B cell (primary cell): ENCODE measurements at regions not wholly inside any gene's neighbourhood (a gene's known extent, or its start where the extent isn't known, plus 50 kb on each side); places are given as distances from the start of the nearest gene placed in this dataset.

Experiments used
- ATAC-seq: fragments of 200-7000 bp; cut with Tn5 transposase; one replicate; pipeline ENCODE4 v1.10.0; 2021; ENCODE audit warnings: low read depth, mild to moderate bottlenecking, moderate number of reproducible peaks, moderate library complexity
- CTCF ChIA-PET: fragments of 350-600 bp; sonication (Branson Sonifier 250); formaldehyde crosslinking; loops from one replicate; lab custom pipeline; 2021; ENCODE audit warnings: antibody characterized with exemption, inconsistent platforms; lab: Charles Lee
- POLR2A ChIA-PET: fragments of 350-600 bp; sonication (Branson Sonifier 250); formaldehyde crosslinking; loops from one replicate; lab custom pipeline; 2021; ENCODE audit warnings: antibody characterized with exemption; lab: Charles Lee
- DNase-seq: peaks from one replicate; pipeline ENCODE4 v3.0.0; 2013
- H2AFZ ChIP-seq: 2 replicates; pipeline ENCODE4 v1.6.1; 2012; ENCODE audit warnings: mild to moderate bottlenecking, low read depth, low read length; ENCODE audit not compliant: insufficient read depth, poor library complexity, severe bottlenecking
- H3K27ac ChIP-seq, 2 donors: 1 replicate in 1 of 2; 2 replicates in 1 of 2; pipeline ENCODE4 v1.5.1; 2012 to 2013; ENCODE audit warnings: low read length in 2 of 2, mild to moderate bottlenecking in 2 of 2, moderate library complexity in 1 of 2
- H3K27me3 ChIP-seq, 4 experiments: fragments of 200-600 bp in 1 of 4; sonication (generic) in 1 of 4; replicated peaks in 1 of 4; 1 replicate in 2 of 4; 2 replicates in 2 of 4; pipeline versions ENCODE4 v1.6.1 to v1.7.0; 2013 to 2016; ENCODE audit warnings: low read length in 3 of 4, mild to moderate bottlenecking in 2 of 4, mixed read lengths in 1 of 4, moderate library complexity in 1 of 4; ENCODE audit not compliant: insufficient read depth in 4 of 4, control insufficient read depth in 3 of 4; ENCODE audit errors: control extremely low read depth in 1 of 4
- H3K36me3 ChIP-seq, 2 experiments: replicated peaks in 1 of 2; 1 replicate in 1 of 2; 2 replicates in 1 of 2; pipeline versions ENCODE4 v1.6.1 to v1.7.1; 2013; ENCODE audit warnings: low read length in 1 of 2; ENCODE audit not compliant: insufficient read depth in 2 of 2, control insufficient read depth in 1 of 2; ENCODE audit errors: control extremely low read depth in 1 of 2, extremely low read depth in 1 of 2
- H3K4me1 ChIP-seq, 2 donors: fragments of 200-600 bp in 1 of 2; sonication (generic) in 1 of 2; 1 replicate in 1 of 2; 2 replicates in 1 of 2; pipeline versions ENCODE4 v1.5.1 to v1.6.1; 2013 to 2017; ENCODE audit warnings: low read length in 2 of 2; ENCODE audit not compliant: control insufficient read depth in 2 of 2, insufficient read depth in 2 of 2
- H3K4me2 ChIP-seq: replicated peaks from 2 replicates; pipeline ENCODE3; 2012; ENCODE audit warnings: mild to moderate bottlenecking, low read depth, low read length; ENCODE audit not compliant: poor library complexity, severe bottlenecking
- H3K4me3 ChIP-seq, 5 experiments: fragments of 200-600 bp in 1 of 5; sonication (generic) in 1 of 5; 1 replicate in 3 of 5; 2 replicates in 2 of 5; pipeline versions ENCODE4 v1.5.1 to v1.7.0; 2011 to 2016; ENCODE audit warnings: low read length in 4 of 5, mild to moderate bottlenecking in 4 of 5, low read depth in 2 of 5, control low read depth in 1 of 5, moderate library complexity in 1 of 5; ENCODE audit not compliant: insufficient read depth in 1 of 5; ENCODE audit errors: control extremely low read depth in 1 of 5, extremely low read depth in 1 of 5
- H3K79me2 ChIP-seq: fragments of 200-600 bp; sonication (generic); one replicate; pipeline ENCODE4 v1.6.0; 2016; ENCODE audit warnings: low read length; ENCODE audit not compliant: control insufficient read depth, insufficient read depth
- H3K9ac ChIP-seq: fragments of 200-600 bp; sonication (generic); 2 replicates; pipeline ENCODE4 v1.6.1; 2017; ENCODE audit warnings: mild to moderate bottlenecking, low read length, moderate library complexity
- H3K9me3 ChIP-seq, 3 donors: one replicate each; pipeline versions ENCODE4 v1.6.1 to v1.7.1; 2013; ENCODE audit warnings: low read length in 2 of 3; ENCODE audit not compliant: control insufficient read depth in 2 of 3, insufficient read depth in 1 of 3; ENCODE audit errors: control extremely low read depth in 1 of 3
- H4K20me1 ChIP-seq: 2 replicates; pipeline ENCODE4 v1.6.0; 2012; ENCODE audit warnings: mild to moderate bottlenecking, low read length; ENCODE audit not compliant: insufficient read depth, control insufficient read depth, poor library complexity, severe bottlenecking
- H3K27ac Mint-ChIP-seq: one replicate; pipeline ENCODE4 v1.8.0; 2021; ENCODE audit warnings: mixed read lengths
- H3K27me3 Mint-ChIP-seq: one replicate; pipeline ENCODE4 v1.8.0; 2021; ENCODE audit warnings: mixed read lengths
- H3K4me1 Mint-ChIP-seq: one replicate; pipeline ENCODE4 v1.8.0; 2021; ENCODE audit warnings: mixed read lengths
- H3K4me3 Mint-ChIP-seq: one replicate; pipeline ENCODE4 v1.8.0; 2021; ENCODE audit warnings: mixed read lengths
- H3K9me3 Mint-ChIP-seq: one replicate; pipeline ENCODE4 v1.8.0; 2022; ENCODE audit warnings: mixed read lengths; ENCODE audit not compliant: insufficient read depth
- EZH2 ChIP-seq: IDR thresholded peaks from 2 replicates; pipeline ENCODE4 v1.6.1; 2012; ENCODE audit warnings: borderline replicate concordance, low read depth, mild to moderate bottlenecking, moderate library complexity, low read length; ENCODE audit not compliant: insufficient read depth, poor library complexity, severe bottlenecking
- WGBS: methylation state at CpG from one replicate; pipeline ENCODE4 v1.1.5; 2013; ENCODE audit warnings: missing lambda C conversion rate; ENCODE audit not compliant: insufficient coverage; 5-methylcytosine and 5-hydroxymethylcytosine counted together
- intact Hi-C: fragments of 100-400 bp; cut with micrococcal nuclease; formaldehyde crosslinking; loops from one replicate; pipeline ENCODE4 v1.10.0; 2022
- TF ChIP-seq, protein P1 (sequence below): fragments of 200-600 bp; IDR thresholded peaks from one replicate; pipeline ENCODE4 v1.8.0; 2022; ENCODE audit warnings: antibody characterized with exemption, mild to moderate bottlenecking

DNA sequence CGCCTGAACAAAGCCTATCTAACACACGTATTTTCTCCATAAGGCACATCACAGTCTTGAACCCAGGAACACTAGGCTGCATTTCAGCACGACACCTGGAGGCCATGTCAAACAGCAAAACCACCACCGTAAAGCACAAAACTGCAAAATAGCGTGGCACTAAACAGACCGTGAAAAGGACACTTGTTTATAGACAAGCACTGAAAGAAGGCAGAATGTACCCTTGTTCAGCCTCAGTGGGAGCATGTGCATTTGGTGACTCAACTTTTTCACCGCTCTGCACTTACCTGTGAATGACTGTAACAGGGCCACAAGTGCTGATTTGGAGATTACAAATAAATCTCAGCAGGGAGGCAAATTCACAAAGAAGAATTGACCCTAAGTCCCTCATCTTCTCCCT is 80.8 kb downstream of the ISG20 start:
- no peaks in the 10 kb centered on the region for H3K36me3 ChIP-seq
- H2AFZ ChIP-seq: no peak overlapping the region
- intact Hi-C loops: no loop called here
- ChIA-PET CTCF (no interaction called here), POLR2A (no interaction called here)
- Mint-ChIP-seq H3K27me3 (peaks cover 6% of the 10 kb centered on the region), H3K9me3 (no peaks in the 10 kb centered on the region), H3K4me1 (peaks cover 20% of the 10 kb centered on the region), H3K4me3 (peak overlapping the region; percentile 24), H3K27ac (no peak overlapping the region)
- H3K4me2 ChIP-seq: no peak overlapping the region
- H3K4me3 ChIP-seq: no peak overlapping the region
- WGBS: 41% methylated on average over 6 of the region's 7 CpGs
- no peak for DNase-seq
- no peaks in the 10 kb centered on the region for H4K20me1 ChIP-seq
- H3K27me3 ChIP-seq: no peaks in the 10 kb centered on the region
- H3K27ac ChIP-seq: no peak overlapping the region
- peaks cover 14 to 22% of the 10 kb centered on the region in 2 donors for H3K4me1 ChIP-seq
- no peaks in the 10 kb centered on the region for H3K79me2 ChIP-seq
- H3K9ac ChIP-seq: no peak overlapping the region
- peaks cover 0 to 9% (median 0%) of the 10 kb centered on the region in 3 donors for H3K9me3 ChIP-seq
- no peak for ATAC-seq
- TF ChIP-seq, protein P1, sequence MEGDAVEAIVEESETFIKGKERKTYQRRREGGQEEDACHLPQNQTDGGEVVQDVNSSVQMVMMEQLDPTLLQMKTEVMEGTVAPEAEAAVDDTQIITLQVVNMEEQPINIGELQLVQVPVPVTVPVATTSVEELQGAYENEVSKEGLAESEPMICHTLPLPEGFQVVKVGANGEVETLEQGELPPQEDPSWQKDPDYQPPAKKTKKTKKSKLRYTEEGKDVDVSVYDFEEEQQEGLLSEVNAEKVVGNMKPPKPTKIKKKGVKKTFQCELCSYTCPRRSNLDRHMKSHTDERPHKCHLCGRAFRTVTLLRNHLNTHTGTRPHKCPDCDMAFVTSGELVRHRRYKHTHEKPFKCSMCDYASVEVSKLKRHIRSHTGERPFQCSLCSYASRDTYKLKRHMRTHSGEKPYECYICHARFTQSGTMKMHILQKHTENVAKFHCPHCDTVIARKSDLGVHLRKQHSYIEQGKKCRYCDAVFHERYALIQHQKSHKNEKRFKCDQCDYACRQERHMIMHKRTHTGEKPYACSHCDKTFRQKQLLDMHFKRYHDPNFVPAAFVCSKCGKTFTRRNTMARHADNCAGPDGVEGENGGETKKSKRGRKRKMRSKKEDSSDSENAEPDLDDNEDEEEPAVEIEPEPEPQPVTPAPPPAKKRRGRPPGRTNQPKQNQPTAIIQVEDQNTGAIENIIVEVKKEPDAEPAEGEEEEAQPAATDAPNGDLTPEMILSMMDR: no peak
- TF ChIP-seq EZH2: no peak

DNA sequence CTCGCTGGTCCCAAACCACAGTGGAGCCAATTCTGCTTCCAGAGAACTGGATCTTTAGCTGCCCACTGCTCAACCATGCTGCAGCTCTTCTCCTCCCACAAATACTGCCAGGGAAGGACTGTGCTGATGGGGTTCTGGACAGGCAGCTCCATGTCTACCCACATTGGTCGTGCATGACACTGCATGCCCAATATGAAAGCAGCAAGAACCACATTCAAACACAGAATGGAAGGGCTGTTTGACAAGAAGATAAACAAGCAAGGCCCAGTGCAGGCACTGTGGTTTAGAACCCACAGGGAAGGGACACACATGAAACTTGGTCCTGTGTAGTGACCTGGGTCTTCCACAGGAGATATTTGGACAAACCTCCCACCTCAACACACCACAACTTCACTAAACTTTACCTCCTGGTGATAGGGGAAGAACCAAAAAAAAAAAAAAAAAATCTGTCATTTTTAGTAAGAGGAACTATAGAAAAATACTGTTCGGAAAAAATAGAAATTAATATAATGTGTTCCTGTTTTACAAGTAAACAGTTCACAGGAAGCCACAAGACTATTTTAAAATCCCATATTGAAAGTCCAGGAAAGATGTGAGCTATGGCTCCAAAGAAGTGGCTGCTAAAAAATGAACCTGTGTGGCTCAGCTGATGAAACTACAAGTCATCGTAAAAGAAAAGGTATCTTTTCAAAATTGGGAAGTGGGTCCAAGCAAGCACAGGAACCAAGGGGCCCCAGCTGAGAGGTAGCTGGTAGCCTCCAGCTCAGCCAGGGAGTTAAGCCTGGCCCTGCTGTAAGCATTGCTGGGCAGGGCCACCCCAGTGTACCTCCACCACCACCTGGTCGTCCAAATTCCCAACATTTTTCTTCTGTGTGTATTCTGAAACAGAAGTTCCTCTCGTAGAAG is 77.7 kb upstream of the ACAN start:
- H3K27ac Mint-ChIP-seq: peak overlapping the region; percentile 95
- ATAC-seq: peak; percentile 60

More for the DNA sequence above, 77.7 kb upstream of the ACAN start:
- Histone ChIP-seq H3K4me2 (peak overlapping the region; percentile 69), H3K36me3 (no peaks in the 10 kb centered on the region), H3K27ac (peak overlapping the region; percentile 64 to 72), H3K9me3 (peaks cover 0 to 6% (median 0%) of the 10 kb centered on the region in 3 donors), H3K27me3 (no peaks in the 10 kb centered on the region), H4K20me1 (no peaks in the 10 kb centered on the region), H3K4me3 (peak overlapping the region in 3 of 5 experiments; percentile 2 to 42 (median 3)), H3K4me1 (peaks cover 22 to 41% of the 10 kb centered on the region in 2 donors), H2AFZ (peak overlapping the region; percentile 39), H3K9ac (peak overlapping the region; percentile 51), H3K79me2 (no peaks in the 10 kb centered on the region)
- ChIA-PET CTCF (interaction anchor here (0.7 to 1.2 kb wide), 2 partner anchors 87 to 101 kb away, joined by 3 to 5 read pairs; partner anchors contain the start of gene ISG20), POLR2A (interaction anchor here (0.7 kb wide), 1 partner anchor 90 kb away, joined by 3 read pairs; no protein-coding TSS in a partner anchor)
- peak overlapping the region; percentile 76 for H3K4me3 Mint-ChIP-seq
- peak; percentile 56 for DNase-seq
- peaks cover 39% of the 10 kb centered on the region for H3K4me1 Mint-ChIP-seq
- no peak for TF ChIP-seq EZH2
- TF ChIP-seq, protein P1: no peak
- no peaks in the 10 kb centered on the region for H3K27me3 Mint-ChIP-seq
- intact Hi-C loops: no loop called here
- no peaks in the 10 kb centered on the region for H3K9me3 Mint-ChIP-seq
- 23% methylated on average over 4 of the region's 6 CpGs for WGBS
